ENCODE measurements at regions not wholly inside any gene's neighbourhood (a gene's known extent, or its start where the extent isn't known, plus 50 kb on each side); places are given as distances from the start of the nearest gene placed in this dataset.

- DNase-seq (ENCODE audit: extremely low read depth, low read depth): no peak
Observed at GRCh38 chr5:173716058-173716682, 99.7 kb upstream of the BOD1 start.

- no peak for DNase-seq (ENCODE audit: extremely low read depth, low read depth)
Observed at GRCh38 chr5:173717959-173718358, 101.5 kb upstream of the BOD1 start.

- no peak for DNase-seq (ENCODE audit: extremely low read depth, low read depth)
Observed at GRCh38 chr5:173718469-173718868, 102.0 kb upstream of the BOD1 start.

- no peak for DNase-seq (ENCODE audit: extremely low read depth, low read depth)
Observed at GRCh38 chr5:173719731-173720082, 103.3 kb upstream of the BOD1 start.

GRCh38 chr5:173720286-173720952 lies 104.0 kb upstream of the BOD1 start:
- no peak for DNase-seq (ENCODE audit: extremely low read depth, low read depth)

- no peak for DNase-seq (ENCODE audit: extremely low read depth, low read depth)
Observed at GRCh38 chr5:173720953-173721600, 104.6 kb upstream of the BOD1 start.

GRCh38 chr5:173721601-173722232 lies 105.3 kb upstream of the BOD1 start:
- DNase-seq (ENCODE audit: extremely low read depth, low read depth): no peak

GRCh38 chr5:173726846-173727557 lies 110.6 kb upstream of the BOD1 start:
- DNase-seq (ENCODE audit: extremely low read depth, low read depth): no peak

- DNase-seq (ENCODE audit: extremely low read depth, low read depth): no peak
Observed at GRCh38 chr5:173727839-173728778, 111.7 kb upstream of the BOD1 start.

- no peak for DNase-seq (ENCODE audit: extremely low read depth, low read depth)
Observed at GRCh38 chr5:173729079-173729765, 112.8 kb upstream of the BOD1 start.

- no peak for DNase-seq (ENCODE audit: extremely low read depth, low read depth)
Observed at GRCh38 chr5:173730632-173731298, 114.3 kb upstream of the BOD1 start.

- DNase-seq (ENCODE audit: extremely low read depth, low read depth): no peak
Observed at GRCh38 chr5:173733021-173733420, 116.6 kb upstream of the BOD1 start.

- no peak for DNase-seq (ENCODE audit: extremely low read depth, low read depth)
Observed at GRCh38 chr5:173733425-173733824, 117.0 kb upstream of the BOD1 start.

- no peak for DNase-seq (ENCODE audit: extremely low read depth, low read depth)
Observed at GRCh38 chr5:173733831-173734501, 117.5 kb upstream of the BOD1 start.

GRCh38 chr5:173734716-173735115 lies 118.3 kb upstream of the BOD1 start:
- no peak for DNase-seq (ENCODE audit: extremely low read depth, low read depth)

GRCh38 chr5:173735184-173735583 lies 118.7 kb upstream of the BOD1 start:
- DNase-seq (ENCODE audit: extremely low read depth, low read depth): no peak

- no peak for DNase-seq (ENCODE audit: extremely low read depth, low read depth)
Observed at GRCh38 chr5:173735691-173736090, 119.2 kb upstream of the BOD1 start.

GRCh38 chr5:173736374-173736773 lies 119.9 kb upstream of the BOD1 start:
- DNase-seq (ENCODE audit: extremely low read depth, low read depth): no peak
